WTC11 (cell line): ENCODE measurements at regions not wholly inside any gene's neighbourhood (a gene's known extent, or its start where the extent isn't known, plus 50 kb on each side); places are given as distances from the start of the nearest gene placed in this dataset.
"Not testable (repeated sequence)": the region's sequence is repeated elsewhere in the genome, so short reads cannot be mapped to it uniquely, and the experiment has no call there.

Source experiments
- ATAC-seq: fragments of 200-7000 bp; cut with Tn5 transposase; 2 replicates; pipeline ENCODE4 v1.10.0; 2021; ENCODE audit warnings: mild to moderate bottlenecking, moderate library complexity
- CTCF ChIA-PET: fragments of 300-600 bp; sonication (Branson Sonifier 250); formaldehyde crosslinking; loops from one replicate; lab custom pipeline; 2021; ENCODE audit warnings: antibody characterized with exemption; lab: Charles Lee
- POLR2A ChIA-PET: fragments of 350-600 bp; sonication (Branson Sonifier 250); formaldehyde crosslinking; loops from one replicate; lab custom pipeline; 2021; ENCODE audit warnings: antibody characterized with exemption; lab: Charles Lee
- DNase-seq: peaks from one replicate; pipeline ENCODE4 v3.0.0; 2021; ENCODE audit warnings: low spot score
- H3K27ac Mint-ChIP-seq: 2 replicates; pipeline ENCODE4 v1.8.0; 2021; ENCODE audit warnings: mixed read lengths
- H3K27me3 Mint-ChIP-seq: 2 replicates; pipeline ENCODE4 v1.8.0; 2021; ENCODE audit warnings: low read depth, mild to moderate bottlenecking, moderate library complexity, mixed read lengths
- H3K36me3 Mint-ChIP-seq: 2 replicates; pipeline ENCODE4 v1.8.0; 2021; ENCODE audit warnings: mixed read lengths
- H3K4me1 Mint-ChIP-seq: 2 replicates; pipeline ENCODE4 v1.8.0; 2022; ENCODE audit warnings: mixed read lengths
- H3K4me3 Mint-ChIP-seq: 2 replicates; pipeline ENCODE4 v1.8.0; 2021; ENCODE audit warnings: mild to moderate bottlenecking, moderate library complexity, mixed read lengths
- H3K9me3 Mint-ChIP-seq: 2 replicates; pipeline ENCODE4 v1.8.0; 2021; ENCODE audit warnings: mixed read lengths
- KAT7 ChIP-seq: sonication (generic); formaldehyde crosslinking; IDR thresholded peaks from 2 replicates; pipeline ENCODE4 v1.8.1; 2023; ENCODE audit warnings: missing genetic modification reagents, mild to moderate bottlenecking, borderline replicate concordance
- MYBL2 ChIP-seq: sonication (generic); formaldehyde crosslinking; IDR thresholded peaks from 2 replicates; pipeline ENCODE4 v1.8.1; 2023; ENCODE audit warnings: mild to moderate bottlenecking, moderate library complexity, missing genetic modification reagents
- ZNF138 ChIP-seq: sonication (generic); formaldehyde crosslinking; conservative IDR thresholded peaks from 2 replicates; pipeline ENCODE4 v1.8.1; 2022; ENCODE audit warnings: mild to moderate bottlenecking, moderate library complexity, missing genetic modification reagents
- ZNF219 ChIP-seq: sonication (generic); formaldehyde crosslinking; IDR thresholded peaks from 2 replicates; pipeline ENCODE4 v1.8.0; 2023; ENCODE audit warnings: missing genetic modification reagents, mild to moderate bottlenecking, borderline replicate concordance
- ZNF396 ChIP-seq: fragments of 250-450 bp; sonication (Bioruptor Pico); IDR thresholded peaks from 2 replicates; pipeline ENCODE4 v1.8.0; 2021; ENCODE audit warnings: mild to moderate bottlenecking, moderate library complexity, borderline replicate concordance
- TF ChIP-seq, protein P1 (sequence below): sonication (generic); formaldehyde crosslinking; IDR thresholded peaks from 2 replicates; pipeline ENCODE4 v1.8.1; 2022; ENCODE audit warnings: mild to moderate bottlenecking, missing genetic modification reagents, moderate library complexity, borderline replicate concordance
- TF ChIP-seq, protein P2 (sequence below): fragments of 250-450 bp; sonication (Bioruptor Pico); conservative IDR thresholded peaks from 2 replicates; pipeline ENCODE4 v1.9.0; 2021; ENCODE audit warnings: mild to moderate bottlenecking
- TF ChIP-seq, protein P3 (sequence below): sonication (generic); formaldehyde crosslinking; IDR thresholded peaks from 2 replicates; pipeline ENCODE4 v1.8.1; 2023; ENCODE audit warnings: mild to moderate bottlenecking, missing genetic modification reagents, moderate library complexity
- TF ChIP-seq, protein P4 (sequence below): fragments of 250-450 bp; sonication (Bioruptor Pico); IDR thresholded peaks from 2 replicates; pipeline ENCODE4 v1.9.0; 2021; ENCODE audit warnings: mild to moderate bottlenecking

DNA sequence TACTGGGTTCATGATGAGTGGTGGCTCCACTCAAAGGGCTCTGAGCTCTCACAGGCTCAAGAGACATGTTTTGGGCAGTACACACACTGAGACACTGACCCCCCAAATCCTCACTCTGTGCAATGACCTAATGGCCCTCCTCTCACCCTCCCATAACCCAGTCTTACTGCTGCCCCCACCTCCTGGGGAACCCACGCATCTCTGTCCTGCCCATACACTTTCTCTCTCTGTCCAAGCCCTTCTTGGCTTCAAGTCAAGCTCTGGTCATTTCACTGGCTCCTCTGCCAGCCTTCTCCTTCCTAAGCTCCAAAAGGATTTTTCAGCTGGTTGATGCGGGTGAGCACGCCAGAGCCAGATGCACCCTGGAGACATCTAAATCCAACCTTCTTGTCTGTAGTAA, 187.9 kb upstream of the TSHZ3 start:
- ChIA-PET CTCF (no interaction called here), POLR2A (no interaction called here)
- Mint-ChIP-seq H3K4me3 (no peak overlapping the region), H3K27ac (no peak overlapping the region), H3K9me3 (peaks cover 13% of the 10 kb centered on the region), H3K27me3 (peaks cover 5% of the 10 kb centered on the region; the same call in 1 of the 2 replicates), H3K36me3 (peaks cover 7% of the 10 kb centered on the region), H3K4me1 (0 out of 2 replicates have a peak, but pooled peaks cover 3% of the 10 kb centered on the region)
- ATAC-seq (no peak), DNase-seq (no peak)
- TF ChIP-seq, protein P1, sequence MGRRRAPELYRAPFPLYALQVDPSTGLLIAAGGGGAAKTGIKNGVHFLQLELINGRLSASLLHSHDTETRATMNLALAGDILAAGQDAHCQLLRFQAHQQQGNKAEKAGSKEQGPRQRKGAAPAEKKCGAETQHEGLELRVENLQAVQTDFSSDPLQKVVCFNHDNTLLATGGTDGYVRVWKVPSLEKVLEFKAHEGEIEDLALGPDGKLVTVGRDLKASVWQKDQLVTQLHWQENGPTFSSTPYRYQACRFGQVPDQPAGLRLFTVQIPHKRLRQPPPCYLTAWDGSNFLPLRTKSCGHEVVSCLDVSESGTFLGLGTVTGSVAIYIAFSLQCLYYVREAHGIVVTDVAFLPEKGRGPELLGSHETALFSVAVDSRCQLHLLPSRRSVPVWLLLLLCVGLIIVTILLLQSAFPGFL = no peak

DNA sequence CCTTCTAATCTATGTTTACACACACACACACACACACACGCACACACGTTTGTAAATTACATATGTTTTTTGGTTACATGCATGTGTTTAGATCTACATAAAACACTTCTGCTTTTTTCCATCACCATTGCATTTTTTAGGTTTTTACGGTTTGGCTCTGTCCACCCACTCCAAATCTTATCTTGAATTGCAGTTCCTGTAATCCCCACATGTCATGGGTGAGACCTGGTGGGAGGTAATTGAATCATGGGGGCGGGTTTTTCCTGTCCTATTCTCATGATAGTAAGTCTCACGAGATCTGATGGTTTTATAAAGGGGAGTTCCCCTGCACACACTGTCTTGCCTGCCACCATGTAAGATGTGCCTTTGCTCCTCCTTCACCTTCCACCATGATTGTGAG, 188.7 kb upstream of the TSHZ3 start:
- H3K36me3 Mint-ChIP-seq, DNase-seq, ATAC-seq, CTCF ChIA-PET, H3K4me1 Mint-ChIP-seq, H3K4me3 Mint-ChIP-seq, POLR2A ChIA-PET, H3K27me3 Mint-ChIP-seq, H3K27ac Mint-ChIP-seq: not testable (repeated sequence)
- H3K9me3 Mint-ChIP-seq = peaks cover 13% of the 10 kb centered on the region

DNA sequence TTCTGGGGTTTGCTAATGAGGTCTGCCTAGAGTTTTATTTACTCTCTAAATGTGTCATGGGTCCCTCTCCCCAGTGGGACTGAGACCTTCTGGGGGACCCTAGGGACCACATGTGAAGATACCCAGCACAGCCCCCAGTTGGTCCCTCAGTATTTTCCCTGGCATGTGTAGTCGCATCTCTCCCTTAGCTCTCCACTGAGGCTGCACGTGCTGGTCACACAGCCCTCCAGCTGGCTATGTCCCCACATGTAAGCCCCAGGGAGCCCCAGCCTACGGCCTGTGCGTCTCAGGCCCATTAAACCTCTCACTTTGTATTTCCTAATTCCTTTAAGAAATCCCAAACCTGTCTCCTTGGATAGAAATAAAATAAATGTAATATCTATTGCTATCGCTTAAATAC, 189.6 kb upstream of the TSHZ3 start:
- no peak for DNase-seq

DNA sequence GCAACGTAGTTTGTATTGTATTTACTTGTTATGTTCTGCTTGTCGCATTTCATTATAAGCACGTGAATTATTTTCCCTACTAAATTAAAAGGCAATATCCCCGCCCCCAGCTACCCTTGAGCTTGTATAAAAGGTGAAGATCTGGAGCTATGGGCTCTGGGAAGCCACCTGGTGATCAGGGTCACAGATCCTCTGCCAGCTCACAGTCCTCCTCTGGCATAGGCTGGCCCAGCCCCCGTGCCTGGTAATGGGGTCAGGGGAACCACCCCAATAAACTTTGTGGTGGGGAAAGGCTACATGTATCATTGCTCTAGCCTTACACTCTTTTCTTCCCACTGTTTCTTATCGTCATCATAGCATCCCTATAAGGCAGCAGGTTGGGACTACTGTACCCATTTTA, 190.2 kb upstream of the TSHZ3 start:
- CTCF ChIA-PET = interaction anchor here (1.4 kb wide), 1 partner anchor 10 kb away, joined by 3 read pairs; no protein-coding TSS in a partner anchor
- TF ChIP-seq, protein P2, sequence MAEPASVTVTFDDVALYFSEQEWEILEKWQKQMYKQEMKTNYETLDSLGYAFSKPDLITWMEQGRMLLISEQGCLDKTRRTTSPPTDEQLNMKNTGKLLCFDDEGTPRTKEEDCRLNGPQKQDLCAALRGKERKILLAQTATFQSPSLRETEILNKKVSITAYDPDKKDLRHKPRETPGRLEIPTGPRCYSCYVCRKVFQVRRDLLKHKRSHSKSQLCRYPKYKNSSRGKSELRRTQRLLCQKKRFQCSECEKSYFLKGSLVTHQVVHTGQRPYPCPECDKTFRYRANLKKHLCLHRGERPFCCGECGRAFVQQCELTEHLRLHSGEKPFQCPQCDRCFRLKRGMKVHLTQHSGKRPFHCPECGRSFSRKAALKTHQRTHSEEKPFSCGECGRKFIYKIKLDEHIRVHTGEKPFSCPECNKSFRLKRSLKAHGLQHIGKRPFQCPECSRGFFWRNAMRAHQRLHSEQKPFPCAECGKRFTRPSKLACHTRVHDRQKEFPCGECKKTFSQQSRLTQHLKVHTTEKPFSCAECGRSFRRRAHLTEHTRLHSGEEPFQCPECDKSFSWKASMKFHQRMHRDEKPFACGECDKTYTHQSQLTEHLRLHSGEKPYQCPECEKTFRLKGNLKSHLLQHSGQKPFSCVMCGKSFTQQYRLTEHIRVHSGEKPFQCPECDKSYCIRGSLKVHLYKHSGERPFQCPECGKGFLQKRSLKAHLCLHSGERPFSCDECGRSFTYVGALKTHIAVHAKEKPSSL (CRISPR knock-in tag) = no peak
- no peak overlapping the region for H3K4me3 Mint-ChIP-seq

More for the DNA sequence above, 189.6 kb upstream of the TSHZ3 start:
- Mint-ChIP-seq H3K4me3 (no peak overlapping the region), H3K4me1 (0 out of 2 replicates have a peak, but pooled peaks cover 8% of the 10 kb centered on the region), H3K27ac (no peak overlapping the region), H3K9me3 (peaks cover 14% of the 10 kb centered on the region), H3K27me3 (peaks cover 5% of the 10 kb centered on the region; the same call in 1 of the 2 replicates), H3K36me3 (peaks cover 7% of the 10 kb centered on the region)
- TF ChIP-seq ZNF396 (CRISPR knock-in tag) (no peak), ZNF138 (CRISPR knock-in tag) (no peak), KAT7 (CRISPR knock-in tag) (no peak), ZNF219 (no peak), MYBL2 (CRISPR knock-in tag) (no peak)
- TF ChIP-seq, protein P3, sequence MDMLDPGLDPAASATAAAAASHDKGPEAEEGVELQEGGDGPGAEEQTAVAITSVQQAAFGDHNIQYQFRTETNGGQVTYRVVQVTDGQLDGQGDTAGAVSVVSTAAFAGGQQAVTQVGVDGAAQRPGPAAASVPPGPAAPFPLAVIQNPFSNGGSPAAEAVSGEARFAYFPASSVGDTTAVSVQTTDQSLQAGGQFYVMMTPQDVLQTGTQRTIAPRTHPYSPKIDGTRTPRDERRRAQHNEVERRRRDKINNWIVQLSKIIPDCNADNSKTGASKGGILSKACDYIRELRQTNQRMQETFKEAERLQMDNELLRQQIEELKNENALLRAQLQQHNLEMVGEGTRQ (CRISPR knock-in tag) = no peak
- TF ChIP-seq, protein P4, sequence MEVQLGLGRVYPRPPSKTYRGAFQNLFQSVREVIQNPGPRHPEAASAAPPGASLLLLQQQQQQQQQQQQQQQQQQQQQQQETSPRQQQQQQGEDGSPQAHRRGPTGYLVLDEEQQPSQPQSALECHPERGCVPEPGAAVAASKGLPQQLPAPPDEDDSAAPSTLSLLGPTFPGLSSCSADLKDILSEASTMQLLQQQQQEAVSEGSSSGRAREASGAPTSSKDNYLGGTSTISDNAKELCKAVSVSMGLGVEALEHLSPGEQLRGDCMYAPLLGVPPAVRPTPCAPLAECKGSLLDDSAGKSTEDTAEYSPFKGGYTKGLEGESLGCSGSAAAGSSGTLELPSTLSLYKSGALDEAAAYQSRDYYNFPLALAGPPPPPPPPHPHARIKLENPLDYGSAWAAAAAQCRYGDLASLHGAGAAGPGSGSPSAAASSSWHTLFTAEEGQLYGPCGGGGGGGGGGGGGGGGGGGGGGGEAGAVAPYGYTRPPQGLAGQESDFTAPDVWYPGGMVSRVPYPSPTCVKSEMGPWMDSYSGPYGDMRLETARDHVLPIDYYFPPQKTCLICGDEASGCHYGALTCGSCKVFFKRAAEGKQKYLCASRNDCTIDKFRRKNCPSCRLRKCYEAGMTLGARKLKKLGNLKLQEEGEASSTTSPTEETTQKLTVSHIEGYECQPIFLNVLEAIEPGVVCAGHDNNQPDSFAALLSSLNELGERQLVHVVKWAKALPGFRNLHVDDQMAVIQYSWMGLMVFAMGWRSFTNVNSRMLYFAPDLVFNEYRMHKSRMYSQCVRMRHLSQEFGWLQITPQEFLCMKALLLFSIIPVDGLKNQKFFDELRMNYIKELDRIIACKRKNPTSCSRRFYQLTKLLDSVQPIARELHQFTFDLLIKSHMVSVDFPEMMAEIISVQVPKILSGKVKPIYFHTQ = no peak
- no peak for ATAC-seq
- ChIA-PET CTCF (interaction anchor here (1.4 kb wide), 1 partner anchor 10 kb away, joined by 3 read pairs; no protein-coding TSS in a partner anchor), POLR2A (no interaction called here)

More for the DNA sequence above, 190.2 kb upstream of the TSHZ3 start:
- 0 out of 2 replicates have a peak, but pooled peaks cover 10% of the 10 kb centered on the region for H3K4me1 Mint-ChIP-seq
- peaks cover 8% of the 10 kb centered on the region for H3K27me3 Mint-ChIP-seq
- POLR2A ChIA-PET = no interaction called here
- H3K36me3 Mint-ChIP-seq = peaks cover 10% of the 10 kb centered on the region
- no peak overlapping the region for H3K27ac Mint-ChIP-seq
- peaks cover 19% of the 10 kb centered on the region for H3K9me3 Mint-ChIP-seq
- ATAC-seq (no peak), DNase-seq (no peak)
